Mucosa of stomach (tissue), 1 donor: ENCODE measurements at regions not wholly inside any gene's neighbourhood (a gene's known extent, or its start where the extent isn't known, plus 50 kb on each side); places are given as distances from the start of the nearest gene placed in this dataset.

Source experiments
- H3K27me3 ChIP-seq: one replicate; pipeline ENCODE4 v1.7.0; 2013; ENCODE audit warnings: mild to moderate bottlenecking, low read length; ENCODE audit not compliant: control insufficient read depth, insufficient read depth
- H3K36me3 ChIP-seq: one replicate; pipeline ENCODE4 v1.7.0; 2013; ENCODE audit warnings: low read length; ENCODE audit not compliant: control insufficient read depth, insufficient read depth
- H3K4me1 ChIP-seq: one replicate; pipeline ENCODE4 v1.7.0; 2013; ENCODE audit warnings: mild to moderate bottlenecking, low read length; ENCODE audit not compliant: control insufficient read depth, insufficient read depth
- H3K4me3 ChIP-seq: one replicate; pipeline ENCODE4 v1.7.0; 2013; ENCODE audit warnings: low read length
- H3K9ac ChIP-seq: one replicate; pipeline ENCODE4 v1.7.0; 2013; ENCODE audit warnings: mild to moderate bottlenecking, low read length, moderate library complexity
- H3K9me3 ChIP-seq: one replicate; pipeline ENCODE4 v1.7.0; 2013; ENCODE audit warnings: mild to moderate bottlenecking, low read length, moderate library complexity; ENCODE audit not compliant: control insufficient read depth
- donor health status: Pancreatic carcinoma.

DNA sequence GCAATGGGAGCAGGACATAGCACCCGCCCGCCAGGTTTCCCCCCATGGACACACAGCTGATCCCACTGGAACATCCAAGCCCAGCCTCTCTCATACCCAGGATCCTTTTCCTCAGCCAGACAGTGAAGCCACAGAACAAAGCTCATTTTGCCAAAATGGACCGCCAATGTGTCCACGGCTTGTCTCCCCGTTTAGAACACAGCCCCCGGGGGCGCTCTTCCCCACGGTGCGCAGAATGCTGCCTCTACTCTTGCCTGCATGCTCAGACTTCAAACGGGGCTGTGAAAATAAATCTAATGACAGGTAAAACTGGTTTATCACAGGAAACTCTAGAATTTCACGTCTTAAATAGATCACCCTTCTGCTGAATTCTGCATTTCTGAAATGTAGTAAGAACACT lies 548.5 kb upstream of the ID2 start:
- Histone ChIP-seq H3K27me3 (no peaks in the 10 kb centered on the region), H3K9me3 (no peaks in the 10 kb centered on the region), H3K4me3 (no peak overlapping the region), H3K4me1 (no peaks in the 10 kb centered on the region), H3K36me3 (no peaks in the 10 kb centered on the region), H3K9ac (no peak overlapping the region)

DNA sequence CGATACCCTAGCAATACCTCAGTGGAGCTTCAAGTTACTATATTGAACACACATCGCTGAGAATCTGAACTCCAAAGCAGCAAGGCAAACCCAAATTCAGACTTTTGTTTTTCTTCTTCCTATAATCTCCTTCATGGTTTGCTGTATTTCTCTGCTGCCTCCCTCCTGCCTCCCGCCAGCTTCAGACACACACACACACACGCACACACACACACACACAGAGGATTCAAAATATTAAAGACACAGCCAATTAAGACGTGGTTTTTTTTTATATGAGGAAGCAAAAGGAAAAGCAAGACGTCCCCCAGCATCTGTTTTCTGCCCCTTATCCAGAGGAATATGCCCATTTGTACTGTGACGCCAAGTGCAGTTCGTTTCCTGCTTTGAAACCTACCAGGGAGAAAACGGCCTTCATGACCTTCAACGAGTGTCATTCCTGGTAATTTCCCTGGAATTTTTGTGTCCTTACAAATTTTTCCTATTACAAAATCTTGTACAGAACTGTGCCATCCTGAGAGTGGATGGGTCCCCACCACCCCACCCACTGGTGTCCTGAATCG lies 547.9 kb upstream of the ID2 start:
- Histone ChIP-seq H3K36me3 (no peaks in the 10 kb centered on the region), H3K9ac (no peak overlapping the region), H3K4me3 (no peak overlapping the region)

DNA sequence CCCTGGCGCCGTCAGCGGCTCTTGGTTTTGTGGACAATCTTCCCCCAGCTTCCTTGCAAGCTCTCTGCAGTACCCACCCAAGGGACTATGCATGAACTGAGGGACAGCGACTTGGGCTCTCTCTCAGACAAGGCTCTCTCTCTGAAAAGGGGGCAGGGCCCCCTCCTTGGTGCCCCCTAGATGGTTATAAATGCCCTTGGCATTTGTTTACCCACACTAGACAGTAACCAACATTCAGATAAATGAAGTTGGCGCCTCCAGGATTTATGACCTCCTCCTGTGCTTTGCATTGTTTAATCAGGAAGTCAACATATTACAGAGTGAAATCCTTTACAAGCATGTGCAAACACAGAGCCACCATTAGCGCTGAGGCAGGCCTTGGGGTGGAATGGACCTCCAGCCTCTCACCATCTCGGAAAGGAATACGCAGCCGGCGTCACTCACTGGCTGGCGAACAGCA lies 547.4 kb upstream of the ID2 start:
- Histone ChIP-seq H3K9ac (no peak overlapping the region), H3K9me3 (no peaks in the 10 kb centered on the region), H3K36me3 (no peaks in the 10 kb centered on the region), H3K4me3 (no peak overlapping the region), H3K27me3 (no peaks in the 10 kb centered on the region), H3K4me1 (no peaks in the 10 kb centered on the region)

More for the DNA sequence above, 547.9 kb upstream of the ID2 start:
- Histone ChIP-seq H3K27me3 (no peaks in the 10 kb centered on the region), H3K9me3 (no peaks in the 10 kb centered on the region), H3K4me1 (no peaks in the 10 kb centered on the region)

DNA sequence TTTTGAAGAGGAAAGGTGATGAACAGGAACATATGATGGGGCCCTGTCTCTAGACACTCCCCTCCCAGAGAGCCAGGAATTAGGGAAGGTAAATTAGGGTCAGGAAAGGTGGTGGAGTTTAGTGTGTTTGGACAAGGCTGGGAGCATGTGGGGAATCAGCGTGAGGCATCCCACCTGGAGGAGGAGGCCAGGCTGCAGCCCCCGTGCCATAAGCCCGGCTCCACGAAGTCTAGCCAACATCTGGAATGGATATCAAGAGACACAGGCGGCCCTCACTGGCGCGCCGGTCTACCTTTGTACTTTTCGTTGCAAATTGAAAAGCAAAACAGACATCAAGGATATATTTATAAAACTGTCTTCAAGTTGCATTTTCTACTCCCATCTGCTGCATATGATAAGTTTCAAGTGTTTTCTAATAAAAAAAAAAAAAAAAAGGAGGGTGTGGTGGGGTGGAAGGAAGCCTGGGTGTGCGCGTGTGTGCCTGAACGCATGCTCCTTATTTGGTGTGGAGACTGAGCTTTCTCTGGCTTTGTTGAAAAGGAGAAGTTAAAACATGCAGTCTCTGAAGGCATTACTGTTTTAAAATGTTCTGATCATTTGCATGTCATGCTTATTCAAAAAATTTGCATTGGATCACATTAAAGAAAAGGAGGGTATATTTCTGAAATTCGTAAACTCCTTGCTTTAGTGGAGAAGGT lies 546.7 kb upstream of the ID2 start:
- Histone ChIP-seq H3K36me3 (no peaks in the 10 kb centered on the region), H3K9ac (no peak overlapping the region), H3K4me3 (no peak overlapping the region), H3K27me3 (no peaks in the 10 kb centered on the region), H3K4me1 (no peaks in the 10 kb centered on the region), H3K9me3 (no peaks in the 10 kb centered on the region)

DNA sequence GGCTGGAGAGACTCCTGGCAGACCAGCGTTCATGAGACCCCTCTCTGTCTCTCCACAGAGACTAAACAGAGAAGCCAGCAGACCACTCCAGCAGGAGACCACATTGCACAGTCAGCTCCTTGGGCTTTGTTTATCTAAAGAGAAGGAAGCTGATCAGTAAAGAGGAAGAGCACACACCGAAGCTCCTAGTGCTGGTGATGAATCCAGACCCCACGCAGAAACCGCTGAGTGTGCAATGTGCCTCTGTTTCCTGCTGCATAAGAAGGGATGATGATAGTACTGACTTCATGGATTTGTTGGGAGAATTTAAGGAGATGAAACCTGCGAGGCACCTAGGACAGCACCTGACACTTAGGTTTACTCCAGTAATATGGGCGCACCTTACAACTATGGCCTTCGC lies 544.1 kb upstream of the ID2 start:
- H3K4me3 ChIP-seq: no peak overlapping the region
- no peak overlapping the region for H3K9ac ChIP-seq
- no peaks in the 10 kb centered on the region for H3K9me3 ChIP-seq
- no peaks in the 10 kb centered on the region for H3K27me3 ChIP-seq
- no peaks in the 10 kb centered on the region for H3K36me3 ChIP-seq
- H3K4me1 ChIP-seq: no peaks in the 10 kb centered on the region

DNA sequence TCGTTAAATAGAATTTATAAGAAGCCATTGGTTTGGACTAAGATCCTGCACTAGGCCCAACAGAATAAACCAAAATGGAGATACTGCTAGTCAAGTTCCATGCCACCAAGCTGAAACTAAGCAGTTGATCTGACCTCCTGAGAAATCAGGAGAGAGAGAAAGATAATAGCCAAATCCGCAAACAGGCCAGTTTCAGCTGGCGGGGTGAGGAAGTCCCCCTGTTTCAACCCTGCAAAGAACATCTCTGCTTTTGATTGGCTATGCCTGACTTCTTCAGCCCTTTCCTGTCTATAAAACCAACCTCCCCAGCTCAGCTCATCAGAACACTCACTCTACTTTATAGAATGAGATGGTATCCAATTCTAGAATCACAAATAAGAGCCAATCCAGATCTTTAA lies 543.3 kb upstream of the ID2 start:
- no peaks in the 10 kb centered on the region for H3K36me3 ChIP-seq
- H3K4me1 ChIP-seq: no peaks in the 10 kb centered on the region
- no peaks in the 10 kb centered on the region for H3K9me3 ChIP-seq
- H3K27me3 ChIP-seq: no peaks in the 10 kb centered on the region
- no peak overlapping the region for H3K4me3 ChIP-seq
- H3K9ac ChIP-seq: no peak overlapping the region

DNA sequence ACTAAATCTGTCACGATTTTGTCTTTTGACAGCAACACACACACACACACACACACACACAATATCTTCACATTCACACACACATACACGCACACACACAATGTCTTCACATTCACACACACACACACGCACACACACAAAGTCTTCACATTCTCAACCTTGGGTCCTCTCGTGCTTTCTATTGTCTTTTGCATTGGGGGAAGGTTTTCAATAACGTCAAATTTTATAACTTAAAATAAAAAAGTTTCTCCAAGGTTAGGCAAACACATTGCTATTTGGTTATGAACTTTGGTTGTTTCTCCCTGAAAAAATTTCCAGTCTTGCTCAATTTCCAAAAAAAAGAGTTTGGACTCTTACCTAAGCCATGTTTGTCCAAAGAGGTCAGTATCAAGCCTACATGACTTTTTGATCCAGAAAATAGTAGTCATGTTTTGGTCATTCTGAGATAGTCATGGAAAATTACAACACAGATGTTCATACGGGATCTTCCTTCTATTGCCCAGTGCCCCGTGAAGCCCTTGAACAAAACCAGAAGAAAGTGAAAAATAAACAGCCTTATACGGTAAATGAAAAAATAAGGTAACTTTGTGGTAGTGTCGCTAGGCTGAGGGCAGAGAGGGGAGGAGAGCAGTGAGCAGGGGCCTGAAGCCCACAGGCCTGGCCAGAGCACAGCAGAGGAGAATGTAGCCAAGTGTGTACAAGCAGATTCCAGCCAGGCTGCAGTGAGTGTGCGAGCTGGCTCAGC lies 542.8 kb upstream of the ID2 start:
- H3K9me3 ChIP-seq: no peaks in the 10 kb centered on the region
- H3K4me3 ChIP-seq: no peak overlapping the region
- H3K36me3 ChIP-seq: no peaks in the 10 kb centered on the region
- no peaks in the 10 kb centered on the region for H3K27me3 ChIP-seq
- H3K9ac ChIP-seq: no peak overlapping the region
- no peaks in the 10 kb centered on the region for H3K4me1 ChIP-seq

DNA sequence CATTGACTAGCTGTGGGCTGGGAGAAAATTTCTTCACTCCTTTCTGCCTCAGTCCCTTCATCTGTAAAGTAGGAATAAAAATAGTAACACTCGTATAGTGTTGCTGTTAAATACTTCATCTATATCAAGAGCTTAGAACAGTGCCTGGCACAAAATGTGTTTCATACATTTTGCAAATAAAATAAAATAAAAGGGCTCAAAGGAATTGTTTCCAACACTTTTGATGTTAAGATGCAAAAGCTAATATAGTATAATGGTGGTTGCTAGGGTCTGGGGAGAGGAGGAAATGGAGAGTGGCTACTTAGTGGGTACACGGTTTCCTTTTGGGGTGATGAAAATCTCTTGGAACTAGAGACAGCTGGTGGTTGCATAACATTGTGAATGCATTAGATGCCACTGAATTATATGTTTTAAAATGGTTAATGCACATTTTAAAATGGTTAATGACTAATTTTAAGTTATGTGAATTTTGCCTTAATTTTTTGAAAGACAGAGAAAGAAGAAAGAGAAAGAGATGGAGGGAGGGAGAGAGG lies 542.1 kb upstream of the ID2 start:
- H3K36me3 ChIP-seq: no peaks in the 10 kb centered on the region
- H3K4me1 ChIP-seq: no peaks in the 10 kb centered on the region
- H3K27me3 ChIP-seq: no peaks in the 10 kb centered on the region
- H3K9me3 ChIP-seq: no peaks in the 10 kb centered on the region
- H3K4me3 ChIP-seq: no peak overlapping the region
- no peak overlapping the region for H3K9ac ChIP-seq

DNA sequence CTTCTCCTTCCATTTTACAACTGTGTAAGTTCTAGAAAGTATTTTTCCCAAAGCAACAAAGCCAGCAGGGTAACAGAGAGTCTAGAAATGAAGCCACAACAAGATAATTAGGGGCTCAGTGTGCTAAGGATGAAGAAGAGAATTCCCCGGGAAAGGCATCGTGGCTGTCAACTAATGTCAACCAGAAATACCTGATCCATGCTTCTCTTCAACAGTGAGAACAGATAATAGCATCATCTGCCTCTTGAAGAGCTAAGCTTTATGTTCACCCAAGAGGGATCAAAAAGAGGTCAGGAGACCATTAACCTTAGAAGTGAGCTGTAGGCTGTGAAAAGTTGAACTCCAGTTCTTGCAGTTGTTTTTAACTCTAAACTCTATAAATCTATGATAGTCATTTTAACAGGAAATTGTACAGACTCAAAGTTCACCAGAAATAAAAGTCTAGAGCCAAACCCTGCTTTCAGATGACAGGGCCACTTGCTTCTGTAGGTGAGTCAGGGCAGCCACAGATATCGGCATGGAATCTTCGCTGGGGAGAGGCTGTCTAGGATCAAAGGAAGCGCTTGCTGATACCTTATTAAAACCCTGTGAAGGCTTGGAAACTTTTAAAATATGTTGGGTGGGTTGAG lies 540.7 kb upstream of the ID2 start:
- Histone ChIP-seq H3K4me1 (no peaks in the 10 kb centered on the region), H3K36me3 (no peaks in the 10 kb centered on the region), H3K9ac (no peak overlapping the region), H3K4me3 (no peak overlapping the region), H3K9me3 (no peaks in the 10 kb centered on the region), H3K27me3 (no peaks in the 10 kb centered on the region)

DNA sequence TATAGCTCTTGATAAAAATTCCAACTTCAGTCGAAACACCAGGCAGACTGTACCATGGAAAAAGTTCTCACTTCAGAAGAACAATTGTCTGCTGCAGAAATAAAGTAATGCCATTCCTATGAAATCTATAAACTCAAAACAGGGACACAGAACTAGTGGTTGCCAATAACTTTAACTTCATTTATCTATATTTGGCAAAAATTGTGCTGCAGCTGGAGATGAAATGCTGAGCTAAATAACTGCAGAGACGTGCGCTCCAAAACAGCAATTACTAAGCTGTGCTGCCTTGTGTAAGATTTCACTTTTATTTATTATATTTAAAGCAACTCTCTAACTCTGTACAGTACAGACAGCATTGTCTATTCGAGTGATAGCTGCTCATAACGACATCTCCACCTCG lies 540.1 kb upstream of the ID2 start:
- Histone ChIP-seq H3K9ac (no peak overlapping the region), H3K36me3 (no peaks in the 10 kb centered on the region), H3K4me3 (no peak overlapping the region), H3K27me3 (no peaks in the 10 kb centered on the region), H3K9me3 (no peaks in the 10 kb centered on the region), H3K4me1 (no peaks in the 10 kb centered on the region)

DNA sequence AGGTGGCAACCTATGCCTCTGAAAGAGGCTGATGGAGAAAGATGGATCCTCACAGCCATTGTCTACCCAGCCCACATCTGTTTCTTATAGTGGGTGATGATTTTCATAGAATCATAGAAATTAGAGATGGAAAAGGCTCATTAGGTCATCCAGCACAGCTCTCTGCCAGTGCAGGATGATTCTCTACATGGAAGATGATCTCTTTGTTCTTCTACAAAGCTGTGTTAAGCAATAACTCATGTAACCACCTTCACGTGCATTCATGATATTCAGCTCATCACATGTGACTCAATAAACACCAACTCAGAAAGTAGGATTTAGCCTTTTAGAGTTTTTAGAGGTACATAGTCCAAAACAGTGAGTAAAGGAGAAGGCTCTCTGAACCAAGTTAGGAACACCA lies 539.4 kb upstream of the ID2 start:
- Histone ChIP-seq H3K9ac (no peak overlapping the region), H3K9me3 (no peaks in the 10 kb centered on the region), H3K4me3 (no peak overlapping the region), H3K36me3 (no peaks in the 10 kb centered on the region), H3K27me3 (no peaks in the 10 kb centered on the region), H3K4me1 (no peaks in the 10 kb centered on the region)

DNA sequence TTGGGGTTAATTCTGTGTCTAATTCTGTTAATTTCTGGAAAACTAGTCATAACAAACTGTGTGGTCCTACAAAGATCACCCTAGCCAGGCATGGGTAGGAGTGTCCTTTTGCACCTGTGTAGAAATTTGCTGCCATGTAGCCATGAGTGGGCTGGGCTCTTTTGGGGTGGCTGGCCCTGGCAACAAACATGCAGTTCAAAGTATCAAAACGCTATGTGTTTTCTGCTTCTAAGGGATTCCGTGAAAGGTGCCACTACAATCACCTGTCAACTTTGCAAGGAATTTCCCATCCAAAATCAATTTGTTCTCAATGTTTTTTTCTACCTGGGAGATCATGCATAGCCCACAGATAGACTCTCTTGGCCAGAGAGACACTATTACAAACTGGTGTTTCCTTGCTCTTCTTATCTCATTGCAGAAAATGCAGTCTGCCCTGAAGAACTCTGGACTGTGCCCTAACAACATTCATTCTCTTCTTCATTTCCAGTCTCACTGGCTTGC lies 537.7 kb upstream of the ID2 start:
- no peaks in the 10 kb centered on the region for H3K9me3 ChIP-seq
- H3K9ac ChIP-seq: no peak overlapping the region
- no peaks in the 10 kb centered on the region for H3K36me3 ChIP-seq
- no peaks in the 10 kb centered on the region for H3K4me1 ChIP-seq
- H3K27me3 ChIP-seq: no peaks in the 10 kb centered on the region
- no peak overlapping the region for H3K4me3 ChIP-seq
